GM12872 (cell line): ENCODE measurements at regions not wholly inside any gene's neighbourhood (a gene's known extent, or its start where the extent isn't known, plus 50 kb on each side); places are given as distances from the start of the nearest gene placed in this dataset.

Experiments used
- CTCF ChIP-seq: IDR thresholded peaks from 3 replicates; pipeline ENCODE4 v1.5.1; 2011; ENCODE audit warnings: low read depth, mild to moderate bottlenecking, low read length, moderate library complexity; ENCODE audit not compliant: insufficient read depth

DNA sequence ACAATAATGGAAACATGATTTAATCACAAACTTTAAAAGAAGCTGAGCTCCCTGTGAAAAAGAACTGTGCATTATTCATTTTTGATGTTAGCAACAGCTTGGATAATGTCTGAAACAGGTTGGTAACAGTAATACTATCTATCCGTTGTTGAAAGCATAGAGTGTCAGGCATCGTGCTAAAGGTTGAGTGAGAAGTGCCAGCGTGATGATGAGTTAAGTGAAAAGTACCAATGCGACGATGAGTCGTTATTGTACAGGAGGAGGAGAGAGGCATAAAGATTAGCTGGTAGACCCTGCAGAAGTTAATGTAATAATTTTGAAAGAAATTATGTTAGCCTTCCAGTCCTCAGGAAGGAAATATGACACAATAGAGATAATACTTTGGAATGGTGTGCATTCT, 593.6 kb downstream of the MAT2B start:
- no peak for TF ChIP-seq CTCF

DNA sequence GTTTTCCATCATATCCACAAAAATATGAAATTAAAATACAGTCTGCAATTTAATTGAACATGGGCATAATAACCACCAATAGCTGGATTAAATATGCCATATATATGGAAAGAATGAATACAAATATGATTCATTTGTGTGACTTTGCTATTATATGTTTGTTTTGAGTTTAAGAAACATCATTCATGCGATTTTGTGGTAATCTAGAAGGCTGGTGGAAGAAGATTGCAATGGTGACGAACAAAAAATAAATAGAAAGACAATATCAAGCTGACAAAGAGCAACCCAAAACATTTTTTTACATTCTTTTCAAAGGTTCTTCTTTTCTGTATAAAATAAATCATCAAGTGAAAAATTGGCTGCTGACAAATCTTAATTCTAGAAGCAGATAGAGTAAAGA, 610.0 kb downstream of the MAT2B start:
- no peak for TF ChIP-seq CTCF

DNA sequence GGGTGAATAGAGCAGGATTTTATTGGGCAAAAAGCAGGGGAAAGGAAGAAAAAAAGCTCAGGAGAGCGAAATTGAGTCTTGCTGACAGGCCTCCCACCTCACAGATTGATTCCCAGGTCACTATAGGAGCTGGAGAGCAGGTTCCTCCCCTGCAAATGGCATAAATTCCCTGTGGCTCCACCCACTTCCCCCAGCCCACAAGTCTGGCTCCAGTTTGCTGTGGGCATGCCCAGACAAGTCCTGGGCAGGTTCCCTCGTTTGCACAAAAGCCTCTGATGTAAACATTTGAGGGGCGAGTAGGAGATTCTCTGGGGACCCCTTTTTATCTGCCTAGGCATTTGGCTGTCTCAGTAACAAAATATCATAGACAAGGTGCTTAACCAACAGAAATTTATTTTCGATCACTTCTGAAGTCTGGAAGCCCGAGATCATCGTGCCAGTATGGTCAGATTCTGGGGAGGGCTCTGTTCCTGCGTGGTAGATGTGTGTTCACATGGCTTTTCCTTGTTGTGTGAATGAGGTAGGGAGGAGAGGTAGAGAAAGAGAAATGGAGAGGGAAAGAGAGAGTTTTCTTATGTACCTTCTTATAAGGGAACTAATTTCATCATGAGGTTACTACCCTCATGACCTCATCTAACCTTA, 614.5 kb downstream of the MAT2B start:
- TF ChIP-seq CTCF, result no peak

- TF ChIP-seq CTCF, result no peak
Measured at GRCh38 chr5:164127527-164127926, 622.1 kb downstream of the MAT2B start.

DNA sequence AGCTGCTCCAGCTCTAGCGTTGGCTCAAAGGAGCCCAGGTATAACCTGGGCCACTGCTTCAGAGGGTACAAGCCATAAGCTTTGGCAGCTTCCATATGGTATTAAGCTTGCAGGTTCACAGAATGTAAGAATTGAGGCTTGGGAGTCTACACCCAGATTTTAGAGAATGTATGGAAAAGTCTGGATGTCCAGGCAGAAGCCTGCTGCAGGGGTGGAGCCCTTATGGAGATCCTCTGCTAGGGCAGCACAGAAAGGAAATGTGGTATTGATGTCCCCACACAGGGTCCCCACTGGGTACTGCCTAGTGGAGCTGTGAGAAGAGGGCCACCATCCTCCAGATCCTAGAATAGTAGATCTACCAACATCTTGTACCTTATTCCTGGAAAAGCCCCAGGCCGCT, 626.9 kb downstream of the MAT2B start:
- TF ChIP-seq CTCF, result no peak

DNA sequence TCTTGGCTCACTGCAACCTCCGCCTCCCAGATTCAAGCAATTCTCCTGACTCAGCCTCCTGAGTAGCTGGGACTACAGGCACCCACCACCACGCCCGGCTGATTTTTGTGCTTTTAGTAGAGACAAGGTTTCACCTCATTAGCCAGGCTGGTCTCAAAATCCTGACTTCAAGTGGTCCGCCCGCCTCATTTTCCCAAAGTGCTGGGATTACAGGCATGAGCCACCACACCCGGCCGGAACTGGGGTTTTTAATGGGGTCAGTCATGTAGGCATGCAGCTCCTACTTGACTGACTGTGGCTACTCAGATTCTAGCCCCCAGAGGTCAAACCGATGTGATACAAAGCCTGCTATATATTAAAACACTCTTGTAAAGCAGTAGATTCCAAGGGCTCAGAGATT, 631.7 kb downstream of the MAT2B start:
- no peak for TF ChIP-seq CTCF

- no peak for TF ChIP-seq CTCF
Measured at GRCh38 chr5:164139423-164139822, 634.0 kb downstream of the MAT2B start.
